ENCODE measurements at regions not wholly inside any gene's neighbourhood (a gene's known extent, or its start where the extent isn't known, plus 50 kb on each side); places are given as distances from the start of the nearest gene placed in this dataset.

DNA sequence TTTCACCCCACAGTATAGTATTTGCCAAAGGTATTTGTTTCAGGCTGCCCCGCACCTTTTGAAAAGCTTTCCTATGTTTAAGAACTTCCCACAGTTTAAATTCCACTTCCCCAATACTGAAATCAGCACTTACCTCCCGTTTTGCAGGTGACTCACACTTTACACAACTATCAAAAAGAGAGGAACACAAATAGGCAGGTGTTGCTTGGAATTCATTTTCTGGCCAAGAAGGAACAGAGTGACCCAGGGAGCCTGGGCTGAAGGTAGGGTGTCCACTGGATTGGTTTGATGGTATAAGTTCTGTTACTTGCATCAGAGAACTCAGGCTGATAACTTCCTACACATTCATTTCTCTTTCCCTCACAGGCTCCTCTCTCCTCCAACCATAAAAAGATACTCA lies 60.1 kb upstream of the SLC30A5 start:
- TF ChIP-seq CTCF (IDR thresholded peaks at IDR 0.05) = no peak
- DNase-seq (no peak), ATAC-seq (no peak)
- H3K36me3 Mint-ChIP-seq = no peaks in the 10 kb centered on the region
- no peak overlapping the region for H3K4me3 Mint-ChIP-seq
- Histone ChIP-seq H3K27me3 (ENCODE audit: control insufficient read depth, insufficient read depth, low read length) (no peaks in the 10 kb centered on the region), H3K4me3 (ENCODE audit: low read length) (no peak overlapping the region), H3K9me3 (ENCODE audit: control insufficient read depth, insufficient read depth, low read length) (no peaks in the 10 kb centered on the region), H3K27ac (ENCODE audit: low read length) (no peak overlapping the region), H3K36me3 (ENCODE audit: control insufficient read depth, insufficient read depth, low read length) (no peaks in the 10 kb centered on the region), H3K4me1 (ENCODE audit: control insufficient read depth, insufficient read depth, low read length) (no peaks in the 10 kb centered on the region)
- no peaks in the 10 kb centered on the region for H3K9me3 Mint-ChIP-seq
- no peak overlapping the region for H3K27ac Mint-ChIP-seq
- H3K4me1 Mint-ChIP-seq = no peaks in the 10 kb centered on the region
- intact Hi-C loops (cut with micrococcal nuclease) = no loop called here
- WGBS (ENCODE audit: insufficient coverage) = 80% methylated on average over 2 of the region's 2 CpGs
- peaks cover 16 to 30% of the 10 kb centered on the region in 2 donors for H3K27me3 Mint-ChIP-seq (ENCODE audit: low read depth in 2 of 2)

- intact Hi-C loops (cut with micrococcal nuclease) = no loop called here
- Histone ChIP-seq H3K4me3 (ENCODE audit: low read length) (no peak overlapping the region), H3K36me3 (ENCODE audit: control insufficient read depth, insufficient read depth, low read length) (no peaks in the 10 kb centered on the region), H3K4me1 (ENCODE audit: control insufficient read depth, insufficient read depth, low read length) (no peaks in the 10 kb centered on the region), H3K27me3 (ENCODE audit: control insufficient read depth, insufficient read depth, low read length) (no peaks in the 10 kb centered on the region), H3K27ac (ENCODE audit: low read length) (no peak overlapping the region), H3K9me3 (ENCODE audit: control insufficient read depth, insufficient read depth, low read length) (no peaks in the 10 kb centered on the region)
- WGBS (ENCODE audit: insufficient coverage) = 91% methylated on average over 6 of the region's 7 CpGs
- DNase-seq (no peak), ATAC-seq (no peak)
- H3K4me1 Mint-ChIP-seq = no peaks in the 10 kb centered on the region
- peaks cover 12 to 30% of the 10 kb centered on the region in 2 donors for H3K27me3 Mint-ChIP-seq (ENCODE audit: low read depth in 2 of 2)
- H3K36me3 Mint-ChIP-seq = no peaks in the 10 kb centered on the region
- H3K9me3 Mint-ChIP-seq = no peaks in the 10 kb centered on the region
- H3K4me3 Mint-ChIP-seq = no peak overlapping the region
- TF ChIP-seq CTCF (IDR thresholded peaks at IDR 0.05) = no peak
- no peak overlapping the region for H3K27ac Mint-ChIP-seq
These were observed 58.9 kb upstream of the SLC30A5 start for GRCh38 chr5:69034898-69035297.

- no peak for DNase-seq
- no peak for ATAC-seq
- Mint-ChIP-seq H3K4me3 (no peak overlapping the region), H3K36me3 (no peaks in the 10 kb centered on the region), H3K4me1 (no peaks in the 10 kb centered on the region), H3K27me3 (ENCODE audit: low read depth in 2 of 2) (peaks cover 12 to 28% of the 10 kb centered on the region in 2 donors), H3K9me3 (no peaks in the 10 kb centered on the region), H3K27ac (no peak overlapping the region)
- intact Hi-C loops (cut with micrococcal nuclease) = no loop called here
- Histone ChIP-seq H3K27me3 (ENCODE audit: control insufficient read depth, insufficient read depth, low read length) (no peaks in the 10 kb centered on the region), H3K4me3 (ENCODE audit: low read length) (no peak overlapping the region), H3K4me1 (ENCODE audit: control insufficient read depth, insufficient read depth, low read length) (no peaks in the 10 kb centered on the region), H3K36me3 (ENCODE audit: control insufficient read depth, insufficient read depth, low read length) (no peaks in the 10 kb centered on the region), H3K27ac (ENCODE audit: low read length) (no peak overlapping the region), H3K9me3 (ENCODE audit: control insufficient read depth, insufficient read depth, low read length) (no peaks in the 10 kb centered on the region)
- TF ChIP-seq CTCF (IDR thresholded peaks at IDR 0.05) = no peak
- 90% methylated on average over 3 of the region's 4 CpGs for WGBS (ENCODE audit: insufficient coverage)
These were observed 58.1 kb upstream of the SLC30A5 start for GRCh38 chr5:69035665-69036064.

GRCh38 chr5:69038539-69038938 lies 55.3 kb upstream of the SLC30A5 start:
- WGBS (ENCODE audit: insufficient coverage) = 96% methylated on average over 7 of the region's 8 CpGs
- H3K4me1 Mint-ChIP-seq = peaks cover 8% of the 10 kb centered on the region in 2 donors
- no peak overlapping the region for H3K27ac Mint-ChIP-seq
- H3K4me3 Mint-ChIP-seq = no peak overlapping the region
- Histone ChIP-seq H3K9me3 (ENCODE audit: control insufficient read depth, insufficient read depth, low read length) (no peaks in the 10 kb centered on the region), H3K4me3 (ENCODE audit: low read length) (no peak overlapping the region), H3K27me3 (ENCODE audit: control insufficient read depth, insufficient read depth, low read length) (no peaks in the 10 kb centered on the region), H3K36me3 (ENCODE audit: control insufficient read depth, insufficient read depth, low read length) (no peaks in the 10 kb centered on the region), H3K27ac (ENCODE audit: low read length) (no peak overlapping the region), H3K4me1 (ENCODE audit: control insufficient read depth, insufficient read depth, low read length) (no peaks in the 10 kb centered on the region)
- no peaks in the 10 kb centered on the region for H3K36me3 Mint-ChIP-seq
- no peak for TF ChIP-seq CTCF (IDR thresholded peaks at IDR 0.05)
- peaks cover 7% of the 10 kb centered on the region in 2 donors for H3K27me3 Mint-ChIP-seq (ENCODE audit: low read depth in 2 of 2)
- DNase-seq (no peak), ATAC-seq (no peak)
- intact Hi-C loops (cut with micrococcal nuclease) = no loop called here
- H3K9me3 Mint-ChIP-seq = no peaks in the 10 kb centered on the region
